Stimulated activated effector memory CD8-positive, alpha-beta T cell treated with anti-CD3 and anti-CD28 coated beads, Interleukin-12 subunit alpha, Interleukin-12 subunit beta, amount 100 ng/mL, for 72 hours (primary cell): ENCODE measurements at regions not wholly inside any gene's neighbourhood (a gene's known extent, or its start where the extent isn't known, plus 50 kb on each side); places are given as distances from the start of the nearest gene placed in this dataset.

Source experiments
- ATAC-seq: fragments of 150-1000 bp; cut with Tn5 transposase; 2 replicates; pipeline ENCODE4 v1.10.0; 2021
- DNase-seq, 2 donors: peaks; one replicate each; pipeline ENCODE4 v3.0.0; 2021 to 2022; ENCODE audit warnings: low spot score in 2 of 2
- H3K27ac Mint-ChIP-seq: one replicate; pipeline ENCODE4 v1.8.0; 2022; ENCODE audit warnings: mild to moderate bottlenecking, mixed read lengths
- H3K36me3 Mint-ChIP-seq: one replicate; pipeline ENCODE4 v1.8.0; 2022; ENCODE audit warnings: mild to moderate bottlenecking, mixed read lengths
- H3K4me1 Mint-ChIP-seq: one replicate; pipeline ENCODE4 v1.8.0; 2022; ENCODE audit warnings: mixed read lengths
- H3K4me3 Mint-ChIP-seq: one replicate; pipeline ENCODE4 v1.8.0; 2022; ENCODE audit warnings: mild to moderate bottlenecking, mixed read lengths
- H3K9me3 Mint-ChIP-seq: one replicate; pipeline ENCODE4 v1.8.0; 2022; ENCODE audit warnings: mixed read lengths

DNA sequence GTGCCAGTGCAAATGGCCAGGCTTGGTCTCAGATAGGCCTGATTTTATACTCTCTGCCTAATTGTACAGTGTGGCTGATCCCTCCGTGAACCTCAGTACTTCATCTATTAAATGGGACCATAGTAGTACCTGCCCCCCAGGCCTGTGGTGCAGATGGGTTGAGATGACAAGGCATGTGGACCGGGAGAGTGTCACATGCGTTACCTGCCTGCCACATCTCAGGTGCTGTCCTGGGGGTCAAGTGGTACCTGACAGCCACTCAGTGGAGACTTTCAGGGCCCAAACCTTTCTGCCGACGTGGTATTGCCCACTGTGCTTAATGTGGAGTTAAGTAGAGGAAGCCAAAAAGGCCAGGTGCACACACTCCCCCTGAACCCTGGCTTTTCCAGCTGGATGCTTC lies 197.3 kb downstream of the FOXD2 start:
- DNase-seq, result no peak
- no peak overlapping the region for H3K4me3 Mint-ChIP-seq
- no peak overlapping the region for H3K27ac Mint-ChIP-seq
- H3K9me3 Mint-ChIP-seq, result no peaks in the 10 kb centered on the region
- H3K36me3 Mint-ChIP-seq, result no peaks in the 10 kb centered on the region
- ATAC-seq, result no peak
- H3K4me1 Mint-ChIP-seq, result no peaks in the 10 kb centered on the region

DNA sequence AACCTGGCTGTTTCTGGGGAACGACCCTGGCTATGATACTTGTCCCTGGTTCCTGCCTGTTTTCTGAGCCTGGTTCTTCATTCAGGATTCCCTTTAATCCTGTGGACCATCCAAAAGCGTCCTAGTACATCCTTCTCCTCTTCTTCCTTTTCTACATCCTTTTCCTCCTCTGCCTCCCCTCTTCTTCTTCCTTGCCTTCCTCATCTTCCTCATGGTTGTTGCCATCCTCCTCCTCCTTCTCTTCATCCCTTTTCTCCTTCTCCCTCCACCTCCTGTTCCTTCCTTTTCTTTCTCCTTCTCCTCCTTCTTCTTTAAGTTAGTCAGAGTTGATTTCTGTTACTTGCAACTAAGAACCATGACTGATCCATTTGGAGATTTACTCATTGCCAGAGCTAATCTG lies 197.8 kb downstream of the FOXD2 start:
- H3K4me1 Mint-ChIP-seq, result no peaks in the 10 kb centered on the region
- DNase-seq, result no peak
- no peak overlapping the region for H3K27ac Mint-ChIP-seq
- ATAC-seq, result no peak
- H3K4me3 Mint-ChIP-seq, result no peak overlapping the region
- H3K9me3 Mint-ChIP-seq, result no peaks in the 10 kb centered on the region
- no peaks in the 10 kb centered on the region for H3K36me3 Mint-ChIP-seq

DNA sequence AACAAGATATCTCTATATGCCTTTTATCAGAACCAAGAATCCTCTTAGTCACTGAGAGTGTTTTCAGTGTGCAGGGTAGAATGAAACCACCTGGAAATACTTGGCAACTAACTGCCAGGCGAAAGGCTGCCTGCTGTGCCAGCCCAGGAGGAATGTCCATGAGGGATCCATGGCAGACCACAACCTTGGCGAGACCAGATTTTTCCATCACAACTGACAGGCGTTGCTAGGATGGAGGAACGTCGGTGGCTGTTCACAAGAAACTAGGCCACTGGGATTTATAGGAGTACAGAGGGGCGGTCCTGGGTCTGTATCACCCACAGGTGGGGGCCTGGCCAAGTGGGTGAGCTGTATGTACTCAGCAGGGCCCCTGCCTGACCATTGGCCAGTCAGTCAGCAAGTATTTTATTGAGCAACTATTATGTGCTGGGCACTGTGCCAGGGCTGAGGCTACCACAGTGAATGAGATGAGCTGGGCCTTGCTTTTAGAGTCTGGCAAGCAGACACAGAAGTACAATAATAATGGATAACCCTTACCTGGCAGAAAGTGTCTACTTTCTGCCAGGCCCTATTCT lies 199.4 kb downstream of the FOXD2 start:
- H3K4me1 Mint-ChIP-seq, result no peaks in the 10 kb centered on the region
- H3K27ac Mint-ChIP-seq, result no peak overlapping the region
- no peaks in the 10 kb centered on the region for H3K36me3 Mint-ChIP-seq
- ATAC-seq (no peak), DNase-seq (no peak)
- no peak overlapping the region for H3K4me3 Mint-ChIP-seq
- no peaks in the 10 kb centered on the region for H3K9me3 Mint-ChIP-seq

DNA sequence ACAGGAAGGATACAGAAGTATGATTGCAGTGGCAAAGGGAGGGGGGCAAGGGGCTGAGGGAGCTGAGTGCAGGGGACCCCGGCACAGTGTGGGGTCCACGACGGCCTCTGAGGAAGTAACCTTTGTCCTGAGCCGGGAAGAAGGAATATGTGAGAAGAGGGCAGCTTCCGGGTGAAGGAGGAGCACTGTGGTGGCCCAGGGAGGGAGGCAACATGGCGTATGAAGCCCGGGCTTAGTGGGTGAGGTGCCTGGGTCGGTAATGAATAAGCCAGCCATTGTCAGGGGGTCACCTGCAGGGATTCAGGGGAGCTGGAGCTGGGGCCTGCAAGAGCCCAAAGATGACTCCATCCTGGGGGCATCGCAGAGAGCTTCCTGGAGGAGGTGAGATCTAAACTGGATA lies 200.4 kb downstream of the FOXD2 start:
- Mint-ChIP-seq H3K36me3 (no peaks in the 10 kb centered on the region), H3K9me3 (no peaks in the 10 kb centered on the region), H3K4me3 (no peak overlapping the region), H3K27ac (no peak overlapping the region), H3K4me1 (no peaks in the 10 kb centered on the region)
- DNase-seq, result no peak
- ATAC-seq, result no peak

DNA sequence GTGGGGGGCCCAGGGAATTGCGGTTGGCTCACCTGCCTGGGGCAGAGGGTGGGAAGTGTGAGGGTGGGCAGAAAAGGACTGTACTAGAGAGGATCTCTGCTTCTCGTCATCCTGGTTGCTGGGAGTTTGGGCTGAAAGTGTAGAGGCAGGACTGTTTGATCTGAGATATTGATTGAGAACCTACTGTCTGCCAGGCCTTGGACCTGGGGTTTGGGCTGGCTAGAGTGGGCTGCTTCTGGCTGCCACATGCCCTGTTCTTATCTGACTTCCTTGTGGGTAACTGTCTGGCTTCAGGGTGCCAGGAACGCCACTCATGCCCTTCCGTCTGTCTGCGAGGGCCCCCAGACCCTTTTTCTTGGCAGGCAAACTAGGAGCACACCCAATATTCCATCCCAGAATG lies 200.9 kb downstream of the FOXD2 start:
- Mint-ChIP-seq H3K4me3 (no peak overlapping the region), H3K36me3 (no peaks in the 10 kb centered on the region), H3K27ac (no peak overlapping the region), H3K9me3 (no peaks in the 10 kb centered on the region), H3K4me1 (no peaks in the 10 kb centered on the region)
- ATAC-seq (no peak), DNase-seq (no peak)

DNA sequence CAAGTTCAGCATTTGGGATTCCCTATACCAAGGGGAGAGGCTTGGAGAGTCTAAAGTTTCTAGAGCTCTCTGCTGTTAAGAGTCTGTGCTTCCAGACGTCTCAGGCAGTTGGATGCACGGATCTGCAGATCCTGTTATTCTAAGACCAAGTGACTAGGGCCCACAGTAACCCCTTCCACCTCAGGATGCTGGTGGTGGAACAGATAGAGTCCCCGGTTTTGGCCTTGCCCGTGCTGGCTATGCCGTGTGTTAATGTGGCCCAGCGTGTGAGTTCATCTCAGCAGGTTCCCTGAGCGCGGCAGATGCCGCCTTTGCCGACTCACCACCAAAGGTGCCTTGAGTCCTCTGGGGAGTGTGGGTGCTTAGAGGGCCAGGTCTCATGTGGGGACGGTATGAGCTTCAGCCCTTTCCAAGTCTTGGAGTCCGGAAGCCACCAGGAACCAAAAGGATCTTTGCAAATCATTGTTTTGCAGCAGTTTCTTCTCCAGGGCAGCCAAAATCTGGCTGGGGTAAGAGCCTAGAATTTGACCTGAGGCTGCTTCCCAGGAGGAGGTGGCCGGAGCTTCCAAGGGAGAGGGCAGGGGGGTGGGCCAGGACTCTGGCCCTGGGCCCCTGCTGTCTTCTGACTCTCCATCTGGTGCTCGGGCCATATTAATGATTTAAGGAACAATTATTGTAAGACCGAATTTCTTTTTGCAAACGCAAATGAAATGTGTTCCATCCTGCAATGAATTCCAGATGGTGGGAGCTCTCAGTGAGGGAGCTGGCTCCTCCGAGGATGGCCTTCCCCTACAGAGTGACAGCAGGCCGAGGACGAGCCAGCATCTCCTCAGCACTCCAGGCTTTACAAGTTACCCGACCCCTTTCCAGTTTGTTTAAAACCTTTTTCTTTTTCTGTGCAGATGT lies 205.7 kb downstream of the FOXD2 start:
- H3K36me3 Mint-ChIP-seq, result no peaks in the 10 kb centered on the region
- H3K4me1 Mint-ChIP-seq, result no peaks in the 10 kb centered on the region
- no peak overlapping the region for H3K27ac Mint-ChIP-seq
- DNase-seq (no peak), ATAC-seq (no peak)
- H3K4me3 Mint-ChIP-seq, result no peak overlapping the region
- no peaks in the 10 kb centered on the region for H3K9me3 Mint-ChIP-seq

DNA sequence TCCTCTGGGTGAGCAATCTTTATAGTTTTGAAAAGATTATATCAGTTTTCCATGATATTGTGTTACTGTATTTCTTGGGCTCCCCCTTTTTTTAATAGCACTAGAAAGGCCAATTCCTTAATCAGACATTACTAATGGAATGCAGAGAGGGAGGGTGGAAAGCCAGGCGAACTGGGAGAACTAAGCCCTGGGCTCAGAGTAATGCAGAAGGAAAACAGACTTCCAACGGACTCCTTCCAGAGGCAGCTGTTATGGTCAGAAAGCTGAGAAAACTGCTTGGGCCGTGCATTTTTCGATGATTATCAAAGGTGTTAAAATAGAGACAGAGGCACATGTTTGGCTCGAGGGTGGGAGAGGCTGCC lies 206.3 kb downstream of the FOXD2 start:
- Mint-ChIP-seq H3K27ac (no peak overlapping the region), H3K9me3 (no peaks in the 10 kb centered on the region), H3K4me3 (no peak overlapping the region), H3K36me3 (no peaks in the 10 kb centered on the region), H3K4me1 (no peaks in the 10 kb centered on the region)
- no peak for DNase-seq
- ATAC-seq, result no peak

DNA sequence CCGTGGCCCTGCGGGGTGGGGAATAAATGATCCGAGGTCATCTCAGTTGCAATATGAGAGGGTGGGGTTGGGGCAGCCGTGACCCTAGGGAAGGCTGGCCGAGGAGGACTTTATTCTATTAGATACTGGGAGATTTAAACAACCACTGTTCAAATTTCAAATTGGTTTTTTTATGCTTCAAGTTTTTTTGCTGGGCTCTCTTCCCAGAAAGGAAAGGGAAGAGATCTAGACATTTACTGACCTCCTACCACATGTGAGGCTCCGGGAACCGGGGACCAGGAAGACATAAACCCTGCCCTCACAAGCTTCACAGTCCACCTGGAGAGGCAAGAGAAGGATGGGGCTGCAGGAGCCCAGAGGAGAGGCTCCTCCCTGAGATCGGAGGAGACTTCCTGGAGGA lies 207.3 kb downstream of the FOXD2 start:
- no peaks in the 10 kb centered on the region for H3K36me3 Mint-ChIP-seq
- H3K27ac Mint-ChIP-seq, result no peak overlapping the region
- no peak for DNase-seq
- ATAC-seq, result no peak
- H3K4me3 Mint-ChIP-seq, result no peak overlapping the region
- no peaks in the 10 kb centered on the region for H3K9me3 Mint-ChIP-seq
- no peaks in the 10 kb centered on the region for H3K4me1 Mint-ChIP-seq

DNA sequence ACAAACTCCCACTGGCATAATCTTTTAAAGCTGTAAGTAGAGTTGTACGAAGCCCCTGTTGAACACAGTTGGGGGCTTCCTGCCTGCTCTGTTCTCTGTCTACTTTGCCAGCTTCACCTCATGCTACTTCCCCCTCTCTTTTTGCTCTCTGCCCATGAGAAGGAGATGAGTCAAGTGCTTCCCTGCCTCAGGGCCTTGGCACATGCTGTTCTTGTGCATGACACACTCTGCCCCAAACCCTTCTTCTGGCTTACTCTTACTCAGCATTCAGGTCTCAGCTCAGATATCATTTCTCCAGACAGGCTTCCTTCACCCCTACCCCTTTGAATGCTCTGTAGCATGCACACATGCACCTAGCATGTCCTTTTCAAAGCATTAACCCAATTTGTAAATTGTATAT lies 208.8 kb downstream of the FOXD2 start:
- ATAC-seq, result no peak
- H3K4me1 Mint-ChIP-seq, result no peaks in the 10 kb centered on the region
- H3K9me3 Mint-ChIP-seq, result no peaks in the 10 kb centered on the region
- H3K27ac Mint-ChIP-seq, result no peak overlapping the region
- no peaks in the 10 kb centered on the region for H3K36me3 Mint-ChIP-seq
- no peak overlapping the region for H3K4me3 Mint-ChIP-seq
- DNase-seq, result no peak

DNA sequence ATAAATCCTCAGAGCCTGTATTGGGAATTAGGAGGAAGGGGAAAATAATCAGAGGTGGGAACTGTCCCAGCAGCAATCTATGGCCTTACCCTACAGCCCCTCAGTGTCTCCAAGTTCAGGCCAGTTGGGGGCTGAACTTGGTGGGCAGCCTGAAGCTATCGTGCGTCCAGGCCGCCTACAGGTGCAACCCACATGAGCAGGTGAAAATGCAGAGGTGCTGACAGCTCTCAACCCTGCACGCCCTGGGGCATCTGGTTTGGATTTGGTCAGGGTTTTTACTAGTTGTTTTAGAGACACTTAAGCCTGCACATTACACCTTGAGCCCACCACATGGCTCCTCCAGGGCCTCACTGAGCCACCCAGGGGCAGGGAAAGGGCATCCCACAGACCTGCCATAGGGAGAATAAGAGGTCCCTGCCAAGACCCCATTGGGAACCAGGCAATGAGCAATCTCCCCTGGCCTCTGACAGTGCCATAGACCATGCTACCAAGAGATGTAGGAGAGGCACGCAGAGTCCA lies 209.5 kb downstream of the FOXD2 start:
- no peaks in the 10 kb centered on the region for H3K4me1 Mint-ChIP-seq
- ATAC-seq (no peak), DNase-seq (no peak)
- no peaks in the 10 kb centered on the region for H3K9me3 Mint-ChIP-seq
- H3K4me3 Mint-ChIP-seq, result no peak overlapping the region
- no peaks in the 10 kb centered on the region for H3K36me3 Mint-ChIP-seq
- no peak overlapping the region for H3K27ac Mint-ChIP-seq

DNA sequence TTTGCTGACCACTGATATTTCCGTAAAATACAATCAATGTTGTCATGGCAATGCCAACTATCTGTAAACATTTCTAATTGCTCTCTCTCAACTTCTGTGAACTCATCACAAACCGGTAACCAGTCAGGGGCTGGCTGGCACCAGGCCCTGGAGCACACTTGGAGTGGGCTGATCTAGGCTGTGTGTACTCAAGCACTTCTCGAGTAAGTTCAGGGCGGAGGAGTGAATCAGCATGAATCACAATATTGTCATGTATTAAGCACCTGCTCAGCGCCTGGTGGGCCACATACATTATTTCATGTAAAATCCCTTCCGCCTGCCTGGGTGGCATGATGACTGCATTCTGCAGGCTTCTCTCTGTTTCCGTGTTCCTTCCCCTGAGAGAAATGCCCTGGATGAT lies 212.4 kb downstream of the FOXD2 start:
- H3K4me1 Mint-ChIP-seq, result no peaks in the 10 kb centered on the region

DNA sequence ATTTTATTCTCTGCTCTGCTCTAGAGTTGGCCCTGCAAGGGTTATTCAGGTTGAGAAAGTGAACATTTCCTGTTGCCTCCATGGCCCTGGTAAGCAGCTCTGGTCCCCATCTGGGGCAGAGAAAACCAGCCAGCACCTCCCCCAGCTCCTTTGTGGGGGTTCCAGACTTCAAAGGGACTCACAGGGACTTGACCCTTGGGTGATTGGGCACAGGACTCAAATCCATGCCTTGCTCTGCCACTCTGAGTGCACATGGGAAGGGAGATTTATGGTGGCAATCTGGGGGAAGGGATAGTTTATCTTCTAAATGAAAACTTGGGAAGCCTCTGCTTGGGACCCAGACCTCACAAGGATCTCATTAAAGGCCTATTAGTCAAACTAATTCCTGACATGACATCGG lies 212.8 kb downstream of the FOXD2 start:
- Mint-ChIP-seq H3K36me3 (no peaks in the 10 kb centered on the region), H3K9me3 (no peaks in the 10 kb centered on the region)
- no peak for ATAC-seq

More for the DNA sequence above, 212.4 kb downstream of the FOXD2 start:
- no peak for DNase-seq
- Mint-ChIP-seq H3K36me3 (no peaks in the 10 kb centered on the region), H3K27ac (no peak overlapping the region), H3K9me3 (no peaks in the 10 kb centered on the region), H3K4me3 (no peak overlapping the region)
- no peak for ATAC-seq

DNA sequence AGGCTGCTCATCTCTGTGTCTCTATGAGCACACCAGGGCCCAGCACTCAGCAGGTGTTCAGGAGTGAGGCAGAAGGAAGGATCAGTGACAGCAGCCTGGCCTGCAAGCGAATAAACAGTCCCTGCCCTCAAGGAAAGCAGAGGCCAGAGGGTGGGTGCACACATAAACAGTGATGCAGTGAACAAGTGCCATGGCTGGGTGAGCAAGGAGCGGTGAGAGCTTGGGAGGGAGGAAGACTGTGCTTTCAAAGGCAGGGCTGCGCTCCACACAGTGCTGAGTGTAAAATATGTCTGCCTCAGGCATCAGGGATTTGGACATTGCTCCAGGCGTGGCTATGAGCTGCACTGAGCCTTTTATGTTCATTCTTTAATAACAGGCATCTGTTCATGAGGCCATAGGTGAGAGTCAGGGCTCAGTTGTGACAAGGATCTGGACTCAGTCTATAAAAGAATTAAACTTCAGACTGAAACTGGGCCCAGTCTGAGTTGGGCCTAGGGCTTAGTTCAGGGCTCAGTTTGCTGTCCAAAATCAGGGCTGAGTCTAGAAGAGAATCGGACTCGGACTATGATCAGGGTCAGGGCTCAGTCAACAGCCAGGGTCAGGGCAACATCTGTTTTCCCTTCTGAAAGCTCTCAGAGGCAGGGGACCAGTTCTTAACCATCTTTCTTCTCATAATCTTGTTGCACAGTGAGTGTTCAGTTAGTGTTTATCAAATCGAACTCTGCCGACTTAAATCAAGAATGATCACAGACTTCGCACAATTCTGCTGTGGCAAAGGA lies 213.7 kb downstream of the FOXD2 start:
- no peak for DNase-seq
- Mint-ChIP-seq H3K4me3 (no peak overlapping the region), H3K27ac (no peak overlapping the region), H3K4me1 (no peaks in the 10 kb centered on the region), H3K9me3 (no peaks in the 10 kb centered on the region), H3K36me3 (no peaks in the 10 kb centered on the region)
- ATAC-seq, result no peak

More for the DNA sequence above, 212.8 kb downstream of the FOXD2 start:
- Mint-ChIP-seq H3K27ac (no peak overlapping the region), H3K4me1 (no peaks in the 10 kb centered on the region), H3K4me3 (no peak overlapping the region)
- no peak for DNase-seq

DNA sequence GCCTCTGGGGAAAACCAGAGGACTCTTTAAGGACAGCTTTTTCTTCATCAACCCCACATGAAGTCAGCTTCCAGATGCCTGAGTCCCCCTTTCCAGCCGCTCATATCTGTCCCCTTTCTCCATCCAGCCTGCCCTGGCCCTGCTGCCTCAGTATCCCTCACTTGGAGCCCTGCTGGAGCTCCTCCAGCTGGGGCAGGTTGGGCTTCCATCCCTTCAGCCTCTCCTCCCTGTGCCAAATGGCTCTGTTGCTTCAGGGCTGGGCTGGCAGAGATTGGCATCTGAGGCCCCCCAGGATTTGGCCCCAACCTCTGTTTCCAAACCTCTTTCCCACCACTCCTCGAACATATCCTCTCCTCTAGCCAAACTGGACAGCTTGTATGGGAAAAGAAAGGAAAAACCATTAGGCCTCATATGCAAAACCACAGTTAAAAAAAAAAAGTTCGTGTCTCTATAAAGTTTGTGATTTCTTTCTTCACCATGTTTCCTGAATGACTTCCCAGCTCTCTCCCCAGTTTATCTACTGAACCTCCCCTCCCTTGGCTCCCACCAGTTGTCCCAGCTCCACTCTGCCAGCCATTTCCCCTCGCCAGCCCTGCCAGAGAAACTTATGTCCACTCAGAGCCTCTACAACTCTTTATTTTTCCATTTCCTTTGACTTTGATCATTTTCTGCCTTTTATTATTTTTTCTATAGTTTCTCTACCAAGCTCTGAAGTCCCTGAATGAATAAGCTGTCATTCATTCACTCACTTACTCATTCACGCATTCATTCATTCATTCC lies 217.9 kb downstream of the FOXD2 start:
- Mint-ChIP-seq H3K4me3 (no peak overlapping the region), H3K36me3 (no peaks in the 10 kb centered on the region), H3K27ac (no peak overlapping the region), H3K9me3 (no peaks in the 10 kb centered on the region), H3K4me1 (no peaks in the 10 kb centered on the region)
- no peak for DNase-seq
- ATAC-seq, result no peak
